Thoracic aorta (tissue), 2 donors: ENCODE measurements at regions not wholly inside any gene's neighbourhood (a gene's known extent, or its start where the extent isn't known, plus 50 kb on each side); places are given as distances from the start of the nearest gene placed in this dataset.

Experiments
- ATAC-seq: fragments of 150-250 bp; one replicate; pipeline ENCODE4 v1.8.0; 2017; ENCODE audit warnings: low read depth; ENCODE audit not compliant: insufficient number of reproducible peaks, low FRiP score
- DNase-seq: peaks from one replicate; pipeline ENCODE4 v3.0.0-alpha.2; 2020; ENCODE audit warnings: low spot score
- H3K27ac ChIP-seq, 2 donors: fragments of 200-600 bp; sonication (generic); 1 replicate in 1 of 2; 2 replicates in 1 of 2; pipeline ENCODE4 v1.5.1; 2016; ENCODE audit warnings: mild to moderate bottlenecking in 2 of 2, moderate library complexity in 2 of 2
- H3K27me3 ChIP-seq: fragments of 200-600 bp; sonication (generic); replicated peaks from 2 replicates; pipeline ENCODE4 v1.6.0; 2016; ENCODE audit warnings: mild to moderate bottlenecking; ENCODE audit not compliant: insufficient read depth
- H3K36me3 ChIP-seq: fragments of 200-600 bp; sonication (generic); one replicate; pipeline ENCODE4 v1.5.1; 2016
- H3K4me1 ChIP-seq, 2 donors: fragments of 200-600 bp; sonication (generic); 1 replicate in 1 of 2; 2 replicates in 1 of 2; pipeline versions ENCODE4 v1.5.1 to v1.6.0; 2016; ENCODE audit warnings: low read depth in 2 of 2, mild to moderate bottlenecking in 1 of 2; ENCODE audit not compliant: control insufficient read depth in 1 of 2
- H3K4me3 ChIP-seq: fragments of 200-600 bp; sonication (generic); 2 replicates; pipeline ENCODE4 v1.5.1; 2016; ENCODE audit warnings: mild to moderate bottlenecking
- H3K9me3 ChIP-seq: fragments of 200-600 bp; sonication (generic); 2 replicates; pipeline ENCODE4 v1.5.1; 2016
- CTCF ChIP-seq: fragments of 200-600 bp; sonication (generic); IDR thresholded peaks from one replicate; pipeline ENCODE4 v1.5.1; 2019; ENCODE audit warnings: antibody characterized with exemption

- no peak for DNase-seq
- no peak for TF ChIP-seq CTCF
- H3K9me3 ChIP-seq: no peaks in the 10 kb centered on the region
- H3K4me3 ChIP-seq: no peak overlapping the region
- no peaks in the 10 kb centered on the region for H3K27me3 ChIP-seq
- no peak overlapping the region for H3K27ac ChIP-seq
- ATAC-seq: no peak
- no peaks in the 10 kb centered on the region for H3K36me3 ChIP-seq
- H3K4me1 ChIP-seq: no peaks in the 10 kb centered on the region
Observed at GRCh38 chr3:117602058-117602644, 892.6 kb downstream of the TUSC7 start.

GRCh38 chr3:117603097-117603496 lies 893.5 kb downstream of the TUSC7 start:
- no peaks in the 10 kb centered on the region for H3K4me1 ChIP-seq
- H3K27me3 ChIP-seq: no peaks in the 10 kb centered on the region
- H3K9me3 ChIP-seq: no peaks in the 10 kb centered on the region
- ATAC-seq (no peak), DNase-seq (no peak)
- TF ChIP-seq CTCF: no peak
- no peak overlapping the region for H3K4me3 ChIP-seq
- H3K27ac ChIP-seq: no peak overlapping the region
- no peaks in the 10 kb centered on the region for H3K36me3 ChIP-seq

GRCh38 chr3:117606866-117607265 lies 897.3 kb downstream of the TUSC7 start:
- Histone ChIP-seq H3K27ac (no peak overlapping the region), H3K27me3 (no peaks in the 10 kb centered on the region), H3K4me3 (no peak overlapping the region), H3K9me3 (no peaks in the 10 kb centered on the region), H3K36me3 (no peaks in the 10 kb centered on the region), H3K4me1 (peaks cover 0 to 15% of the 10 kb centered on the region in 2 donors)
- DNase-seq (no peak), ATAC-seq (no peak)
- TF ChIP-seq CTCF: no peak

GRCh38 chr3:117609330-117609729 lies 899.8 kb downstream of the TUSC7 start:
- DNase-seq (no peak), ATAC-seq (no peak)
- TF ChIP-seq CTCF: no peak
- Histone ChIP-seq H3K27ac (no peak overlapping the region), H3K4me1 (peaks cover 0 to 15% of the 10 kb centered on the region in 2 donors), H3K36me3 (no peaks in the 10 kb centered on the region), H3K4me3 (no peak overlapping the region), H3K27me3 (no peaks in the 10 kb centered on the region), H3K9me3 (no peaks in the 10 kb centered on the region)

- ATAC-seq: no peak
- Histone ChIP-seq H3K9me3 (no peaks in the 10 kb centered on the region), H3K36me3 (no peaks in the 10 kb centered on the region), H3K4me1 (peaks cover 0 to 15% of the 10 kb centered on the region in 2 donors), H3K4me3 (no peak overlapping the region), H3K27ac (no peak overlapping the region), H3K27me3 (no peaks in the 10 kb centered on the region)
- TF ChIP-seq CTCF: no peak
- DNase-seq: no peak
Observed at GRCh38 chr3:117610156-117610555, 900.6 kb downstream of the TUSC7 start.
